Aorta (tissue), 5 donors: ENCODE measurements at regions not wholly inside any gene's neighbourhood (a gene's known extent, or its start where the extent isn't known, plus 50 kb on each side); places are given as distances from the start of the nearest gene placed in this dataset.
A peak's percentile ranks its signal among the peaks of the same experiment; 100 is the strongest.

ENCODE experiments used
- ATAC-seq: fragments of 200-7000 bp; cut with Tn5 transposase; one replicate; pipeline ENCODE4 v1.9.1; 2022; ENCODE audit warnings: moderate library complexity; ENCODE audit not compliant: low FRiP score
- DNase-seq, 2 donors: peaks; one replicate each; pipeline ENCODE4 v3.0.0-alpha.2; 2020
- H3K27ac ChIP-seq, 2 donors: one replicate each; pipeline ENCODE4 v1.5.1; 2013; ENCODE audit warnings: low read length in 2 of 2, mild to moderate bottlenecking in 2 of 2, moderate library complexity in 2 of 2, control low read depth in 1 of 2, inconsistent platforms in 1 of 2, low read depth in 1 of 2
- H3K27me3 ChIP-seq, 2 donors: one replicate each; pipeline ENCODE4 v1.6.1; 2013; ENCODE audit warnings: control low read depth in 1 of 2, low read length in 1 of 2, mild to moderate bottlenecking in 1 of 2, moderate library complexity in 1 of 2; ENCODE audit not compliant: insufficient read depth in 2 of 2, control insufficient read depth in 1 of 2
- H3K36me3 ChIP-seq, 2 donors: one replicate each; pipeline ENCODE4 v1.6.1; 2013; ENCODE audit warnings: control low read depth in 1 of 2, low read length in 1 of 2, mild to moderate bottlenecking in 1 of 2; ENCODE audit not compliant: insufficient read depth in 2 of 2, control insufficient read depth in 1 of 2
- H3K4me1 ChIP-seq, 2 donors: one replicate each; pipeline ENCODE4 v1.6.1; 2013; ENCODE audit warnings: low read length in 2 of 2, control low read depth in 1 of 2, mild to moderate bottlenecking in 1 of 2, moderate library complexity in 1 of 2; ENCODE audit not compliant: insufficient read depth in 2 of 2, control insufficient read depth in 1 of 2
- H3K4me3 ChIP-seq, 2 donors: one replicate each; pipeline ENCODE4 v1.5.1; 2013; ENCODE audit warnings: low read length in 2 of 2, control low read depth in 1 of 2, mild to moderate bottlenecking in 1 of 2
- H3K9me3 ChIP-seq: one replicate; pipeline ENCODE4 v1.6.1; 2013; ENCODE audit warnings: mild to moderate bottlenecking, low read length; ENCODE audit not compliant: control insufficient read depth
- WGBS, 2 donors: extraction: QIAGEN DNeasy Blood & Tissue Kit; methylation state at CpG; one replicate each; pipeline ENCODE4 v1.1.7; 2013; 5-methylcytosine and 5-hydroxymethylcytosine counted together
- intact Hi-C, 2 donors: fragments of 100-400 bp; cut with DNase I; formaldehyde crosslinking; loops; one replicate each; pipeline versions ENCODE4 v1.14.2 to v1.15.0; 2022
- donor health status: healthy with polysubstance abuse.
- donor health status: Bipolar disorder and iron deficiency.
- donor health status: DM: no; HTN: no; CAD: no.
- donor health status: DM: no; HTN: no; CAD: no.
- donor health status: DM: yes; HTN: yes; CAD: no.

DNA sequence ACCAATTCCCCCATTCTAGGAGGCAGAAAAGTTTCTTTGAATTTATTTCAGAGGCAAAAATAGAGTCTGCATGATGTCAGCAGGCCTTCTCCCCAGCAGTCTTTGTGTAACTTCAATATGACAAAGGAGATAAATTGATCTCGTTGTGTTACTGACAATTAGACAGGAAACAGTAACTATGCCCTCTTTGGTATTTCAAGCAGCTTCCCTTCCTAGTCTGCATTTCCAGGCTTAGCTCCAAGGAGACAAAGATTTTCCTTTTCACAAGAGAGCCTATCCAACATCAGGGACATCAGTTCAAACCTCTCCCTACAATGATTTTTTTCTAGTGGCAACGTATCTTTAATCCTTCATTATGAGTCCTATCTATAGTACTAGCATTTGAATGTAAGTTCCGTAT is 245.9 kb upstream of the HSF2 start:
- no peak for ATAC-seq
- 27 to 32% methylated on average over 3 of the region's 3 CpGs for whole genome bisulfite sequencing, 2 donors
- Histone ChIP-seq H3K27me3 (no peaks in the 10 kb centered on the region), H3K4me1 (no peaks in the 10 kb centered on the region), H3K36me3 (no peaks in the 10 kb centered on the region), H3K4me3 (no peak overlapping the region), H3K9me3 (no peaks in the 10 kb centered on the region), H3K27ac (no peak overlapping the region)
- intact Hi-C loops: no loop called here
- no peak for DNase-seq

DNA sequence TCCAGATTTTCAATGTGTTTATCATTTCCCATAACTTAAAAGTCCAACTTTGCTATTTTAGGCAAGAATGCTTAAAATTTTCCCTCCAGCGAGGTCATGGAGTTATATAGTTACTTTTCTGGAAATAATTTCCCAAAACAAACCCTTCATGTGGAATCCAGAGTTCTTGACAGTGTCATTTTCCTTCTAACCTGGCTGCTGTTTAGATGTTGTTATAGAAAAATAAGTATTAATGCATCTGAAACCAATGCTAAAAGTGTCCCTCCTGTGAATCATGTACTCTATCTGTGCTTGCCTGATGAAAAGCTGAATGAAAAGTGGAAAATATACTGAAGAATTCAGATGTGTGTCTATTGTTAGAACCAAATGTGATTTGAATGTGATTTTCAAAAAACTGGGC is 245.3 kb upstream of the HSF2 start:
- DNase-seq (no peak), ATAC-seq (no peak)
- no peak overlapping the region for H3K4me3 ChIP-seq
- H3K27ac ChIP-seq: no peak overlapping the region
- H3K36me3 ChIP-seq: no peaks in the 10 kb centered on the region
- intact Hi-C loops: no loop called here
- WGBS, 2 donors: 14 to 30% methylated on average over 1 of the region's 1 CpG
- no peaks in the 10 kb centered on the region for H3K4me1 ChIP-seq
- no peaks in the 10 kb centered on the region for H3K27me3 ChIP-seq
- H3K9me3 ChIP-seq: no peaks in the 10 kb centered on the region

DNA sequence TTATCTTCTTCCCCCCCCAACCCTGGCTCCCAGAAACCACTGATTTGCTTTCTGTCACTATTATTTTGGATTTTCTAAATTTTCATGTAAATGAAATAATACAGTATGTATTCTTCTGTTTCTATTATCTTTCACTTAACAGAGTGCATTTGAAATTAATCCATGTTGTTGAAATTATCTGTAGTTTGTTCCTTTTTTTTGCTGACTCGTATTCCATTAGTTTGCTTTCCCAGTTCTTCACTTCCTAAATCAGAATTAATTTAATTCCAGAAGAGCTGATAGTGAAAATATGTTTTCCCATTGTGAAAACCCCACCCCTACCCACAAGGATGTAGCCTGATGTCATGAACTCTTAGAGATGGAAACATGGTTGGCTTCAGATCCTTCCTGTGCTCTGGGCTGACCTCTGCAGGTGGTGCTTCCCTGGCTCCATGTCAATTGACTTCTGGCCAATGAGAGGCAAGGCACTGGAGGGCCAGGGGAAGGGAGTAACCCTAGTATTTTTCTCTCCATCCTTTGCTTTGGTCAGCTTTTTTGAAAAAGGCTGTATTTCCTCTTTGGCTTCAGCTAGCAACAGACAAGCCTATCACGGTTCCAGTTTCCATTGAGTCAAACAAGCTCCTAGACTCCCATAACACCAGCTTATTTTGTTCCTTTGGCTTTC is 244.4 kb upstream of the HSF2 start:
- intact Hi-C loops: no loop called here
- Histone ChIP-seq H3K9me3 (no peaks in the 10 kb centered on the region), H3K27me3 (no peaks in the 10 kb centered on the region), H3K27ac (no peak overlapping the region), H3K36me3 (no peaks in the 10 kb centered on the region), H3K4me3 (no peak overlapping the region), H3K4me1 (no peaks in the 10 kb centered on the region)
- 73 to 75% methylated on average over 2 of the region's 2 CpGs for WGBS, 2 donors
- ATAC-seq (peak; percentile 66), DNase-seq (peak in 1 of 2 donors; percentile 49)

DNA sequence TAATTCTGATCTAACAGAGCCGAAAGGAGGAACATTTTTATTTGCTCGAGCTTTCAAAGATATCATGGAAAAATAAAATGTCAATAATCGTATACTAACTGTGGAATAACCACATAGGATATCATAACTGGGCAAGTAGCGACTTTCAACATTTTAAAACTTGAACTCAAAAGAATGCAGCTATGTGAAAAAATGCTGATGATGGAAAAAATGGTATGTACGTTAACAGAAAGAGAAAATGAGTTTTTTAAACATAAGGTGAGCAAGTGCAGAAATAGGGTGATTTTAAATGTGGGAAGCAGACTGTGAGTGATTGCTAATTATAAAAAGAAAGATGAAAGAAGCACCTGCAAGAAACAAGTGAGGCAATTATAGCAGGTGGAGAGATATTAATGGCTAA is 238.3 kb upstream of the HSF2 start:
- H3K4me3 ChIP-seq: no peak overlapping the region
- H3K4me1 ChIP-seq: no peaks in the 10 kb centered on the region
- no peaks in the 10 kb centered on the region for H3K27me3 ChIP-seq
- H3K36me3 ChIP-seq: no peaks in the 10 kb centered on the region
- WGBS, 2 donors: 87 to 89% methylated on average over 5 of the region's 5 CpGs
- ATAC-seq (no peak), DNase-seq (no peak)
- H3K27ac ChIP-seq: no peak overlapping the region
- intact Hi-C loops: no loop called here
- peaks cover 2% of the 10 kb centered on the region for H3K9me3 ChIP-seq

DNA sequence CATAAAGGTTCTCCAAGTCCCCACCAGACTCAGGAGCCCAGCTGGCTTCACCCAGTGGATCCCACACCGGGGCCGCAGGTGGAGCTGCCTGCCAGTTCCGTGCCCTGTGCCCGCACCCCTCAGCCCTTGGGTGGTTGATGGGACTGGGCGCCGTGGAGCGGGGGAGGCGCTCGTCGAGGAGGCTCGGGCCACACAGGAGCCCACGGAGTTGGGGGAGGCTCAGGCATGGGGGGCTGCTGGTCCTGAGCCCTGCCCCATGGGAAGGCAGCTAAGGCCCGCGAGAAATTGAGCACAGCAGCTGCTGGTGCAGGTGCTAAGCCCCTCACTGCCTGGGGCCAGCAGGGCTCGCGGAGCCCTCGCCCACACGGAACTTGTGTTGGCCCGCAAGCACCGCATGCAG is 234.4 kb upstream of the HSF2 start:
- Histone ChIP-seq H3K4me1 (no peaks in the 10 kb centered on the region), H3K27me3 (no peaks in the 10 kb centered on the region), H3K4me3 (no peak overlapping the region), H3K27ac (no peak overlapping the region), H3K9me3 (peaks cover 2% of the 10 kb centered on the region), H3K36me3 (no peaks in the 10 kb centered on the region)
- 88 to 96% methylated on average over 20 of the region's 20 CpGs for WGBS, 2 donors
- ATAC-seq (no peak), DNase-seq (no peak)
- intact Hi-C loops: no loop called here

DNA sequence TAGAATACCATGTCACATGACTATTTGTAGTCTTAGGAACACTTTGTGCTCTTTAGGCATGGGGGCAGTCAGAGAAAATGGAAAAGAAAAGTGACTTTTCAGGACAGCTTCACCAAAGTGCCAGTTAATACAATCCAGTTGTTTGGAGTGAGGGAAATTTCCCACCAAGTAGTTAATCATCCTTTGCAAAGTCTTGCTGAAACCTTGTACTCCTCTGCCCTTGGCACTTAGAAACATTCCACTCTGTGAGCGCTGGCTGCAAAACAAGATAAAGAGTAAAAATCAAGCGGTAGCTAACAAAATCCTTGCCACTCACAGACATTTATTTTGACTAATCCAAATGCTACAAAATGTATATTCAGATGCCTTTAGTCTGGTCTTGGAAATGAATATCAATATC is 229.2 kb upstream of the HSF2 start:
- Histone ChIP-seq H3K4me1 (no peaks in the 10 kb centered on the region), H3K36me3 (no peaks in the 10 kb centered on the region), H3K9me3 (no peaks in the 10 kb centered on the region), H3K27ac (no peak overlapping the region), H3K4me3 (no peak overlapping the region), H3K27me3 (no peaks in the 10 kb centered on the region)
- intact Hi-C loops: no loop called here
- DNase-seq (no peak), ATAC-seq (no peak)
- WGBS, 2 donors: 6 to 19% methylated on average over 2 of the region's 2 CpGs

DNA sequence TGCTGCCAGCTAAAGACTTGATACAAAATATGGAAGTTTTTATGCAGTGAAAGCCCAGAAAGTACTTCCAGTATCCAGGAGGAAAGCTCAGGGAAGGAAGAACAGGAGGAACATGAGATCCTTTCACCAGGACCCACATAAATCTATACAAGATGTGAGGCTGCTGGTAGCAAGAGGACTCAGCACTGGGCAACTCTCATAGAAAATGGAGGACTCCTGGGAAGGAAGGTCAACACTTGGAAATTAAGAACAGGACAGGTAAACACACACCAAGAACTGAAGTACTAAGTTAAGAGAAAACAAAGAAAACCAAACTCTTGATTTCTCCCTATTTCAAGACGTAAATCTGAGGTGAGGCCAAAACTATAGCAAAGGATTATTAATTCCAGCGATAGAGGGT is 220.5 kb upstream of the HSF2 start:
- 93 to 95% methylated on average over 2 of the region's 2 CpGs for WGBS, 2 donors
- Histone ChIP-seq H3K9me3 (no peaks in the 10 kb centered on the region), H3K4me1 (no peaks in the 10 kb centered on the region), H3K27ac (no peak overlapping the region), H3K36me3 (no peaks in the 10 kb centered on the region), H3K4me3 (no peak overlapping the region), H3K27me3 (no peaks in the 10 kb centered on the region)
- DNase-seq: no peak
- intact Hi-C loops: no loop called here
- ATAC-seq: no peak

DNA sequence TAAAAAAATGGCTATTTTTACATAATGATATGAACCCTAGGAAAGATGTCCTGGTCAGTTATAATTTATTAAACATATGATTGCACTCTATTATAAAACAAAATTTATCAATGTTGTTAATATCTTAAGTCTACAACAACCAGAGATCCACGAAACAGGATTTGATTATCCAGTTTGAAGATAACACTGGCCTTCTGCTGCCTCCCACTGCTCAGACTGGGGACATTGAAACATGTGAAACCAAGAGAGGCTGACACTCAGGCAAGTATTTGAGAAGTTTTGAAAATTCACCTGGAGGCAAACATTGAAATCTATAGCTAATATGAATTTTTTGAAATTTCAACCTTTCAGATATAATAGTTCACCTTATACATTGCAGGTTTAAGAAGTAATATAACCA is 219.3 kb upstream of the HSF2 start:
- no peak overlapping the region for H3K4me3 ChIP-seq
- no peak overlapping the region for H3K27ac ChIP-seq
- H3K27me3 ChIP-seq: no peaks in the 10 kb centered on the region
- 25 to 48% methylated on average over 1 of the region's 1 CpG for WGBS, 2 donors
- no peak for DNase-seq
- no peak for ATAC-seq
- no peaks in the 10 kb centered on the region for H3K36me3 ChIP-seq
- no peaks in the 10 kb centered on the region for H3K9me3 ChIP-seq
- no peaks in the 10 kb centered on the region for H3K4me1 ChIP-seq
- intact Hi-C loops: loop anchor here (5.0 to 10.0 kb wide), 3 partner anchors 145 to 1125 kb away; no protein-coding TSS in a partner anchor

DNA sequence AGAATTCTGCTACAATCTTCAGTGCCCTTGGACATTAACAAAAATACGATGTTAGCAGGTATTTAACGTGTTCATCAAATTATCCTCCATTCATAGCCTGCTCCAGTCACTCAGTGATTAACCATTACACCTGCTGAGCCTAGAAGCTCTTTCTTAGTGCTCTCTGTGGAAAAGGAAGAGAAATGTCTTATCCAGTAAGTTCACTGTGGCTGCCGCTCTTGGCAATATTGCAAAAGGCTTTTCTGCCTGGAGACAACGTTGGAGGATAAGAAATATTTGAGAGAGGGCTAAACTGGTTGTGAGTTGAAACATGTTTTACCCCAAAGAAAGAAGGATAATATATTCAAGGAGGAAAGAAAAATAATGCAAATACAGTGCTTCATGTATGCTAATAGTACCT is 217.4 kb upstream of the HSF2 start:
- Histone ChIP-seq H3K9me3 (no peaks in the 10 kb centered on the region), H3K4me1 (no peaks in the 10 kb centered on the region), H3K4me3 (no peak overlapping the region), H3K27me3 (no peaks in the 10 kb centered on the region), H3K36me3 (no peaks in the 10 kb centered on the region), H3K27ac (no peak overlapping the region)
- DNase-seq (no peak), ATAC-seq (no peak)
- 58 to 61% methylated on average over 4 of the region's 4 CpGs for WGBS, 2 donors
- intact Hi-C loops: loop anchor here (5.0 to 10.0 kb wide), 3 partner anchors 147 to 1127 kb away; no protein-coding TSS in a partner anchor
